SJCRH30 (cell line): ENCODE measurements at regions not wholly inside any gene's neighbourhood (a gene's known extent, or its start where the extent isn't known, plus 50 kb on each side); places are given as distances from the start of the nearest gene placed in this dataset.
A peak's percentile ranks its signal among the peaks of the same experiment; 100 is the strongest.

Experiments used
- DNase-seq, 2 experiments: peaks; one replicate each; pipeline ENCODE4 v3.0.0-alpha.2; 2015 to 2020
- H3K27ac ChIP-seq: fragments of 250-450 bp; sonication (Bioruptor Pico); 2 replicates; pipeline ENCODE4 v1.5.1; 2020; ENCODE audit warnings: mild to moderate bottlenecking, moderate library complexity
- H3K27me3 ChIP-seq: fragments of 250-450 bp; sonication (Bioruptor Pico); 2 replicates; pipeline ENCODE4 v1.5.1; 2020; ENCODE audit warnings: mild to moderate bottlenecking, moderate library complexity
- H3K36me3 ChIP-seq: fragments of 250-450 bp; sonication (Bioruptor Pico); 2 replicates; pipeline ENCODE4 v1.5.1; 2020; ENCODE audit warnings: mild to moderate bottlenecking, moderate library complexity
- H3K4me1 ChIP-seq: fragments of 250-450 bp; sonication (Bioruptor Pico); 2 replicates; pipeline ENCODE4 v1.5.1; 2020; ENCODE audit warnings: mild to moderate bottlenecking, moderate library complexity
- H3K4me3 ChIP-seq: fragments of 250-450 bp; sonication (Bioruptor Pico); 2 replicates; pipeline ENCODE4 v1.5.1; 2020; ENCODE audit warnings: mild to moderate bottlenecking, moderate library complexity
- H3K9me3 ChIP-seq: fragments of 250-450 bp; sonication (Bioruptor Pico); replicated peaks from 2 replicates; pipeline ENCODE4 v1.5.1; 2020; ENCODE audit warnings: mild to moderate bottlenecking, moderate library complexity

DNA sequence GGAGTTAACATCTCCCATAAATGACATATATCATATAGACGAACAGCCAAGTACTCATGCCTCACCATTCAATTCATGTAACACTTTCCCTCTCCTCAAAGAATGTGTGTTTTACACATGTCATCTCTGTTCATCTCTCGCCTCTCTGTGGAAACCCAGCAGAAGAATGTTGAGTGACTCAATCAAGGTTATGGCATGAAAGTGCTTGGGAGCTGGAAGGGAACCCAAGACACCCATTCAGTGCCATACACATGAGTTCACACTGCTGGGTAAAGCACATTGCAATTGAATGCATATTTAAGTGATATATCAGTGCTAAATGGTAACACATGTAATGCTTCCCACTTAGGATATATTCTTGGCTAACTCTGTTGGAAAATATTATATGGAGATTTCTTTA lies 322.9 kb downstream of the PTEN start:
- Histone ChIP-seq H3K4me3 (no peak overlapping the region), H3K4me1 (no peaks in the 10 kb centered on the region), H3K27me3 (no peaks in the 10 kb centered on the region), H3K9me3 (no peaks in the 10 kb centered on the region), H3K36me3 (no peaks in the 10 kb centered on the region), H3K27ac (no peak overlapping the region)
- no peak for DNase-seq

DNA sequence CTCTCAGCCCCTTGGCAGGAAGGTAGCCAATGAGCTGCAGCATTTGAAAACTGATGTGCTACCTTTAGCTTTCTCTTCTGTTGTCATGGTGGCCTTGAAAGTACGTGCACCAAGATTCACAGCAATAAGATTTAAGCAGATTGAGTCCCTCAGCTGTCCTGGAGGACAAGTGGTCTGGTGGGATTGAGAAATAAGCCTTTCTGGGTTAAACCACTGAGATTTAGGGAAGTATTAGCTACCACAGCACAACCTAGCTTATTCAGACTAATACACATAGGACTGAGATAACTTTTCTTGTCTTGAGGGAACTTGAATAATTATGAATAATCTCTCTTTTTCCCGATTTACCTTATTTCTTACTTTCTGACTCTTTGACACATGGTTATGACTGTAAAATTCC lies 324.0 kb downstream of the PTEN start:
- Histone ChIP-seq H3K4me1 (no peaks in the 10 kb centered on the region), H3K27ac (no peak overlapping the region), H3K36me3 (no peaks in the 10 kb centered on the region), H3K9me3 (no peaks in the 10 kb centered on the region), H3K4me3 (no peak overlapping the region), H3K27me3 (no peaks in the 10 kb centered on the region)
- no peak for DNase-seq

DNA sequence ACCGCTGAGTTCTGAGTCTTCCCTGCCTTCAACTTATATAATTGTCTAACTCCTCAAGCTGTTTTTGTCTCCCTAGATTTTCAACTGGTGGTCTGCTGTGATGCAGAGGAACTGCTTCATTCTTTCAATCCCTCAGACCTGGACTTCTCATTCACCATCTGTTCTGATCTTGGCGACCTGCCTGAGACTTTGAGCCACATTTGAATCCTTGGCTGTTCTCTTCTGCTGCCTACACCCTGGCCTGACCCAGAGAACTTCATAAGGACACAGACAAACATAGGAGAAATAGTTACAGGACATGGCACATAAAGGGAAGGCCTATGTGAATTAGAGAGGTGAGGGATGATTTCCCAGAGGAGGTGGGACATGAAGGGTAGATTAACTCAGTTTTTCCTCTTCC lies 326.7 kb downstream of the PTEN start:
- H3K4me1 ChIP-seq, result no peaks in the 10 kb centered on the region
- H3K27ac ChIP-seq, result no peak overlapping the region
- no peak for DNase-seq
- H3K4me3 ChIP-seq, result no peak overlapping the region
- no peaks in the 10 kb centered on the region for H3K36me3 ChIP-seq
- H3K9me3 ChIP-seq, result no peaks in the 10 kb centered on the region
- H3K27me3 ChIP-seq, result no peaks in the 10 kb centered on the region

DNA sequence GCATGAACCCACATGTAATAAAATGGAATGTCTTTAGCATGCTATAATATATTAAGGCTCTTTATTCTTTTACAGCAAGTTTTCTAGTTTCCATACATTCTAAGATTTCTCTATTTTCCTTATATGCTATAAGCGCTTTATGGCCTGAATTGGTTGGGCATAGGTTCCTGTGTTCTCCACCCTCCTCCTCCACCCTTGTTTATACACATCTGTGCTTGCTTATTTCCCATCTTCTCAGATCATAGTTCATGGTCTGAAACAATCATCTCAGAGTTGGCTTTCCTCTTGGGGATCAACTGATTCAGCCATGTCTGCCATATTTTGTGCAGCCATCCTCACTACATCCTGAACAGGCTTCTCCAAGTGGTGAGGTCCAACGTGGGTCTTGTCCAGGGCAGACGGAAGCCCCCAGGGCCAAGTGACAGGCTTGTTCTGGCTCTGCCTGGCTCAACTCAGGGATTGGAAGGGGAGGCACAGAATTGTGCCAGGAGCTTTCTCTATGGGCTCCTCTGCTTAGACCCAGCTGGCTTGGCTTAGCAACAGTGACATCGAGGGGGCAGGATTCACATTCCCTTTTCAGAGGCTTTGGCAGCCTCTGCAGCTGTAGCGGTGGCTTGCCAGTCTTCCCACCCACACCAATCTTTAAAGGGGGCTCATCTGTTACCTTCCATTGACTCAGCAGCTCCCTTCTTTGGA lies 327.3 kb downstream of the PTEN start:
- DNase-seq, result no peak
- Histone ChIP-seq H3K4me3 (no peak overlapping the region), H3K9me3 (no peaks in the 10 kb centered on the region), H3K36me3 (no peaks in the 10 kb centered on the region), H3K4me1 (no peaks in the 10 kb centered on the region), H3K27ac (no peak overlapping the region), H3K27me3 (no peaks in the 10 kb centered on the region)

DNA sequence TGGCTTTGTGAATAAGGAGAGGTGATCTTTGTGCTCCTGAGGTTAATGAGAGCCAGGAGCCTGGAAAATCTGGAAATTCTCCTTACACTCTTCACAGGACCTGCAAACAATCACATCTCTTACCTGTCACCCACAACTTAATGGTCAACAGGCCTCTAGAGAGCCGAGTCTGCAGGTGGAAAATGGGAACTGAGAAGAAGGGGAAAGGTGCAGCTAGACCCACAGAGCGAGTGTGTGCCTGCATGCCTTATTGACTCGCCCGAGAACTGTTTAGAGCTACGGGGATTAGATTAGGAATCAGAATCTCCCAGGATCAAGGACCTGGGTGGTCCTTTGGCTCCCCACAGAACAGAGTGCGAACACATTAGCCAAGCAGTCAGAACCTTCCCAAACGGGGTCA lies 329.6 kb downstream of the PTEN start:
- DNase-seq, result peak; percentile 2 to 12
- Histone ChIP-seq H3K36me3 (no peaks in the 10 kb centered on the region), H3K27ac (no peak overlapping the region), H3K9me3 (no peaks in the 10 kb centered on the region), H3K27me3 (no peaks in the 10 kb centered on the region), H3K4me3 (no peak overlapping the region), H3K4me1 (no peaks in the 10 kb centered on the region)

DNA sequence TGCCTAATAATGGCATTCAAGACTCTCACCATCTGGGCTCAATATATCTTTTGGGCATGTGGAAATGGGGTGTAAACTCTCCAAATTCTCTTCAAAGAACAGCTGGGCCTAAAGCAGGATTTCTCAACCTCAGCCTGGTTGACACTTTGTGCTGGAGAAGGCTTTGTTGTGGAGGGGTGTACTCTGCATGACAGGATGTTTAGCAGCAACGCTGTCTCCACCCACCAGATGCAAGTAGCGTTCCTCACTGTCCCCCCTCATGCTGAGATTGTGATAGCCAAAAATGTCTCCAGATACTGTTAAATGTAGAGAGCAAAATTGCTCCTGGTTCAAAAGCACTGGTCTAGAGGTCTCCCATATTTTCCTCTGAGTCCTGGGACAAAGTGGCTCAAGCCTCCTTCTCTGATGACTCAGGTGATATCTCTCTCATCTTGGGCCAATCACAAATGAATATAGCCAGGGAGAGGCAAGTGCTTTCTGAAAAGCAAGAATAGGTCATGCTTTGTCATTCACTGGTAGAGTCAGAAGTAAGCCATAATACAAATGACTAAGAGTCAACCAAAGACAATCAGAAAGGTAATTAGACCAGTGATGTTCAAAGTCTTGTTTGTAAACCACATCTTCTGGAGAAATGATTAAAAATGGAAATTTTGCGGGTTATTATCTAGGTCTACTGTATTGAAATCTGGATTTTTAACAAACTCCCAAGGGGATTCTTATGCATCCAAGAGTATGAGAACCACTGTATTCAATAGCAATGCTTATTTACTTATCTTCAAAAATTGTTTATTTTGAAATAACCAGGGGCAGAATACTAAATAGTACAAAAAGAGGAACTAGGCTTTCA lies 330.8 kb downstream of the PTEN start:
- no peaks in the 10 kb centered on the region for H3K36me3 ChIP-seq
- H3K4me3 ChIP-seq, result no peak overlapping the region
- no peaks in the 10 kb centered on the region for H3K4me1 ChIP-seq
- no peak overlapping the region for H3K27ac ChIP-seq
- H3K27me3 ChIP-seq, result no peaks in the 10 kb centered on the region
- H3K9me3 ChIP-seq, result no peaks in the 10 kb centered on the region
- no peak for DNase-seq

DNA sequence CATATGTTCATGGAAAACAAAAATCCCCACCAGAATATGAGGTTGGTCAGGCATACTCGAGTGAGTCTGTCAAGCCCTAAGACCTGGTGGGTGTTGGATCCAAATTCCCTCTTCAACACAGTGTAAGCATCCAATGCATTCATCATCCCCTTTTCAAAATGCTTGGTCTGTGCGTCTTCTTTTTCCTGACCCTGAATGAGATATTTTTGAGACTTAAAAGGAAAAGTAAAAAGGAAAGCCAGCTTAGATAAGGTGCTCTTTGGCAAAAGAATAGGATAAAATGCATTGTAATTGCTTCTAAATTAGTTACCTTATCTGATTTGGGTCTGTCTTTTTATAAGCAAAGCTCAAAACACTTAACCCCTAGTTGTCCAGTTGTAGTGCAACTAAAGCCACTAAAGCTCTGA lies 331.5 kb downstream of the PTEN start:
- Histone ChIP-seq H3K9me3 (no peaks in the 10 kb centered on the region), H3K27me3 (no peaks in the 10 kb centered on the region), H3K4me1 (no peaks in the 10 kb centered on the region), H3K27ac (no peak overlapping the region), H3K4me3 (no peak overlapping the region), H3K36me3 (no peaks in the 10 kb centered on the region)
- no peak for DNase-seq

DNA sequence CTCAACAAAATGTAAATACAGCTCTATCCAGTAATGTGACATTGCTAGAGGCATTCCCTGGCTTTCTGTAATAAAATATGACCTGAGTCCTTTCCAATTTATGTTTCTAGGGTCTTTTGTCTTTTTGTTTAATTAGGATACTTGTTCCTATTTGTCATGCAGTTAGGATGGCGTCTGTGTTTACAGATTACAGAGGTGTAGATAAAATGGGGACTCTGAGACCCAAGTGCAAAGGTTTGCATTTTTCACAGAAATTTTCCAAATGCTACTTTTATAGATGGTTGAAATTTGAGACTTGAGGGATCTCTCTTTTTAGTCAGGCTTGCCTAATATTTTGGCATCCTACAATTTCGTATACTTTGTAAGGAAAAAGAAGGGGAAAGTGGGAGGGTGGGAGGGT lies 332.4 kb downstream of the PTEN start:
- Histone ChIP-seq H3K27ac (no peak overlapping the region), H3K9me3 (no peaks in the 10 kb centered on the region), H3K4me1 (no peaks in the 10 kb centered on the region), H3K27me3 (no peaks in the 10 kb centered on the region), H3K36me3 (no peaks in the 10 kb centered on the region), H3K4me3 (no peak overlapping the region)
- no peak for DNase-seq

DNA sequence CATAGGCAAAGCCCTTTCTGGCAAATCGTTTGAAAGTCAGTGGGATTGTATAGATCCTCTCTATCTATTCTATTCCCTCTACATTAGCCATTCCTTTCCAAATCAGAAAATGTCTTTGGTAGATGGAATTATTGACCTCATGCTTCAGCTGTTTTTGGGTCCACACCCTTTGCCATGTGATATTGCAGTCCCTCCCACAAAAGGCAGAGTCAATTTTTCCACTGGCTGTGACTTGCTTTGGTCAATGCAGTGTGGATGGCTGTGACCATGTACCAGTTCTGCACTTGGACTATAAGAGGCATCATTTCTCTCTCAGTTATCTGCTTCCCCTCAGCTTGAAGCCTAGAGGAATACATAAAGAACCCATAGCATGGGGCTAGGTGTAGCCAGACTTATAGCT lies 332.9 kb downstream of the PTEN start:
- DNase-seq, result no peak
- no peaks in the 10 kb centered on the region for H3K9me3 ChIP-seq
- H3K27ac ChIP-seq, result no peak overlapping the region
- H3K4me1 ChIP-seq, result no peaks in the 10 kb centered on the region
- no peaks in the 10 kb centered on the region for H3K27me3 ChIP-seq
- H3K36me3 ChIP-seq, result no peaks in the 10 kb centered on the region
- no peak overlapping the region for H3K4me3 ChIP-seq

DNA sequence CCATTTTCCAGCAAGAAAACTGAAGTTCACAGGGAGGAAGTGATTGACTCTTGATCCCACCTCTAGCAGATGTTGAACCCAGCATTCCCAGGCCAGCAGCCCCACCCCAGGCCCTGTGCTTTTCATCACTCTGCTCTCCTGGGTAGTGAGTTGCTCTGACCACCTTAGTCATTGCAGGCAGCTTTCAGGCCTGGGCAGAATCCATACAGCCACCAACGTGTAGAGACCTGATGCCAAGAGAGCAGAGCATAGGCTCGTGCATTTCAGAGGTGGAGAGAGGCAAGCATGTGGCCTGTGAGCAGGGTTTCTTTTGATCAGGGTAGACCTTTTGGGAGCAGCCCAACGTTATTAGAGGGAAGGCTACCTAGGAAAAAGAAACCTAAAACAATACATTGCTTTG lies 334.6 kb downstream of the PTEN start:
- Histone ChIP-seq H3K36me3 (no peaks in the 10 kb centered on the region), H3K27ac (no peak overlapping the region), H3K4me1 (no peaks in the 10 kb centered on the region), H3K27me3 (no peaks in the 10 kb centered on the region), H3K4me3 (no peak overlapping the region), H3K9me3 (no peaks in the 10 kb centered on the region)
- DNase-seq, result no peak

DNA sequence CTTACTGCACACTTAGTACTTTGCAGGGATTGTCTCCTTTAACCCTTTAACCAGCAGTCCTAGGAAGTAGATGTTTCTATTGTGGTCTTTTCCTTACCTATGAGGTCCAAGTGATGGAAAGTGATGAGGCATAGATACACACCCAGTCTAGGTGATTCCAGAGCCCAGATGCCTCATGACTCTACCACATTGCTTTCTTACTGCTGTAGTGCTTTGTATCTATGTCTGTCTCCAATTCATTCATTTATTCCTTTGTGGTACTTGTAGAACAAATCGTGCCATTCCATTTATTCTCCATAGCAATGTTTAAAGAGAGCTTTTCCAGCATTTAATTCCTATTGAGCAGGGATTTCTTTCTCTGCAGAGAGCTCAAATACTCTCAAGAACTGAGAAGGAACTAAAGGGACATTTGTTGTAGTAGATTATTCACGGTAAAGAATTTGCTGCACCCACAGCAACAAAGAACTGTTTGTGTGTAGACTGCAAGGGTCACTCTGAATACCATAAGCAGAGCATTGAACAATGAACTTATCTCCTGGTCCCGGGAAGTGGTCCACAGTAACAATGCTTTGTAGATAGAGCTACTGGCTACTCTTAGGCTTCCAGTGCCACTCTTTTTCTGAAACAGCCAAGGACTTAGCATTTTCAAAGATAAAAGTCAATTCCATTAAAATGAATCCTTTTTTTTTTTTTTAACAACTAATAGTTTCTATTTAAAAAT lies 337.0 kb downstream of the PTEN start:
- H3K4me3 ChIP-seq, result no peak overlapping the region
- no peaks in the 10 kb centered on the region for H3K4me1 ChIP-seq
- H3K36me3 ChIP-seq, result no peaks in the 10 kb centered on the region
- DNase-seq, result peak in 1 of 2 experiments; percentile 20
- H3K9me3 ChIP-seq, result no peaks in the 10 kb centered on the region
- H3K27me3 ChIP-seq, result no peaks in the 10 kb centered on the region
- H3K27ac ChIP-seq, result no peak overlapping the region

DNA sequence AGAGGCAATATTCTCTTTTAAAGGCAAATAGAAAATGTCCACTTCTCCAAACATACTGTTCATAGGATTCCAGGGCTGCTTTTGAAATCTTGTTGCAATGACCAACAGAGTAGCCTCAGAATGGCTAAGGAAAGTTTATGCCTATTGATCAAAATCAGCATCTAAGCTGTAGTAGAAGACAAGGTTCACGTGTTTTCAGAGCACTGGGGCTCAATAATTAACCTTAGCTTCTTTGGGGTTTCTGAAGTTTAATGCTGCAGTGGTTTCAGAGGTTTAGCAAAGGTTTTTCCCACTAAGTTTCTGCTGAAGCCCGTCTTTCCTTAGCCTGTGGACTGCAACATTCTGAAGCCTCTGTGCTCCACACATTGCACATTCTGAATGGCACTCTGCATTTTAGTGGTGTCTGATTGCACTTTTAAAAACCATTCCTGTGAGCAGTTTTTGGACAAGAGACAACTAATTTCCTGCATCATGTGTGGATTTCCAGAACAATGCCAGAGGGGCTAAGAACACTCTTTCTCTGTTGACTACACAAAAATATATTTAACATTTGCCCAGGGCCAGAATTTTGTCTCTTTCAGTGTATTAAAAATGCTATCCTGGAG lies 342.5 kb downstream of the PTEN start:
- DNase-seq, result no peak
- Histone ChIP-seq H3K27ac (no peak overlapping the region), H3K4me1 (no peaks in the 10 kb centered on the region), H3K27me3 (no peaks in the 10 kb centered on the region), H3K9me3 (no peaks in the 10 kb centered on the region), H3K36me3 (no peaks in the 10 kb centered on the region), H3K4me3 (no peak overlapping the region)

DNA sequence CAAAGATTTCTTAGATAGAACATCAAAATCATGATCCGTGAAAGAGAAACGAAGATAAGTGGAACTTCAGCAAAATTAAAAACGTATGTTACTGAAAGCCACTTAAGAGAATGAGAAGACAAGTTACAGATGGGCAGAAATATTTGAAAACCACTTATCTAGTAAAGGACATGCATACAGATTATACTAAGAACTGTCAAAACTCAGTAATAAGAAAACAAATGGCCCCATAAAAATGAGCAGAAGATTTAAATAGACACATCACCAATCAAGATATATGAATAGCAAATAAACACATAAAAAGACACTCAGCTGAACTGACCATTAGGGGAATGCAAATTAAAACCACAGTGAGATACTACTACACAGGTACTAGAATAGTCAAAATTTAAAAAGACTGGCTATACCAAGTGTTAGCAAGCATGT lies 343.7 kb downstream of the PTEN start:
- Histone ChIP-seq H3K4me3 (no peak overlapping the region), H3K9me3 (no peaks in the 10 kb centered on the region), H3K27ac (no peak overlapping the region), H3K36me3 (no peaks in the 10 kb centered on the region), H3K4me1 (no peaks in the 10 kb centered on the region), H3K27me3 (no peaks in the 10 kb centered on the region)
- DNase-seq, result no peak

DNA sequence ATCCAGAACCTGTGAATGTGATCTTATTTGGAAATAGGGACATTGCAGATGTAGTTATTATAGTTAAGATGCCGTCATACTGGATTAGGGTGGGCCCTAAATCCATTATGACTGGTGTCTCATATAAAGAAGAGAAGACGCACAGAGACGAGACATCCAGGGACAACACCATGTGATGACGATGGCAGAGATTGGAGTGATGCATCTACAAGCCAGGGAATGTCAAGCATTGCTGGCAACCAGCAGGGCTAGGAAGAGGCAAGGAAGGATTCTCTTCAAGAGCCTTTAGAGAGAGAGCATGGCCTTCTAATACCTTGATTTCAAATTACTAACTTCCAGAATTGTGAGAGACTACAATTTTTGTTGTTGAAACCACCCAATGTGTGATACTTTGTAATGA lies 345.8 kb downstream of the PTEN start:
- Histone ChIP-seq H3K36me3 (no peaks in the 10 kb centered on the region), H3K27ac (no peak overlapping the region), H3K9me3 (no peaks in the 10 kb centered on the region), H3K4me1 (no peaks in the 10 kb centered on the region), H3K4me3 (no peak overlapping the region), H3K27me3 (no peaks in the 10 kb centered on the region)
- no peak for DNase-seq
